ENCODE measurements at regions not wholly inside any gene's neighbourhood (a gene's known extent, or its start where the extent isn't known, plus 50 kb on each side); places are given as distances from the start of the nearest gene placed in this dataset.

DNA sequence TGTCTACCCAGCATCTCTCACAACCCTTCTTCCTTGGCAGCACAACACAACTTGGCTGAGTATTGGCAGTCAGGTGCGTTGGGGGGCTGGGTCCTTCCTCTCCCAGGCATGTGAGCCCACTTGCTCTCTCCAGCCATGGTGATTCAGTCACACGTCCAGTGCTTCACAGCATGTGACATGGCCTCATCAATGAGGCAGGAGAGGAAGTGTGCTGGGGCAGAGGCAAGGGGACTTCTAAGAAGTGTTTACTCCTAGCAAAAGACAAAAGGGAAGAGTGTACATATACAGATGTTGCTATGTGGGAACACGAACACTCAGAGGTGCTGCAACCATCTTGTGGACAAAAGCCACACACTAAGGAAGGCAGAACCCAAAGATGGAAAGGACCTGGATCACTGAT lies 380.8 kb downstream of the FBXW7 start:
- TF ChIP-seq POLR2A (IDR thresholded peaks at IDR 0.05) (no peak), POLR2AphosphoS5 (IDR thresholded peaks at IDR 0.05; ENCODE audit: insufficient read depth in 1 of 2, low read depth in 1 of 2) (no peak)
- TF ChIP-seq, protein P1, sequence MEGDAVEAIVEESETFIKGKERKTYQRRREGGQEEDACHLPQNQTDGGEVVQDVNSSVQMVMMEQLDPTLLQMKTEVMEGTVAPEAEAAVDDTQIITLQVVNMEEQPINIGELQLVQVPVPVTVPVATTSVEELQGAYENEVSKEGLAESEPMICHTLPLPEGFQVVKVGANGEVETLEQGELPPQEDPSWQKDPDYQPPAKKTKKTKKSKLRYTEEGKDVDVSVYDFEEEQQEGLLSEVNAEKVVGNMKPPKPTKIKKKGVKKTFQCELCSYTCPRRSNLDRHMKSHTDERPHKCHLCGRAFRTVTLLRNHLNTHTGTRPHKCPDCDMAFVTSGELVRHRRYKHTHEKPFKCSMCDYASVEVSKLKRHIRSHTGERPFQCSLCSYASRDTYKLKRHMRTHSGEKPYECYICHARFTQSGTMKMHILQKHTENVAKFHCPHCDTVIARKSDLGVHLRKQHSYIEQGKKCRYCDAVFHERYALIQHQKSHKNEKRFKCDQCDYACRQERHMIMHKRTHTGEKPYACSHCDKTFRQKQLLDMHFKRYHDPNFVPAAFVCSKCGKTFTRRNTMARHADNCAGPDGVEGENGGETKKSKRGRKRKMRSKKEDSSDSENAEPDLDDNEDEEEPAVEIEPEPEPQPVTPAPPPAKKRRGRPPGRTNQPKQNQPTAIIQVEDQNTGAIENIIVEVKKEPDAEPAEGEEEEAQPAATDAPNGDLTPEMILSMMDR (IDR thresholded peaks at IDR 0.05), result no peak

Data from vagina (tissue), 2 donors.